HUES48 (cell line): ENCODE measurements at regions not wholly inside any gene's neighbourhood (a gene's known extent, or its start where the extent isn't known, plus 50 kb on each side); places are given as distances from the start of the nearest gene placed in this dataset.
"Not testable (repeated sequence)": the region's sequence is repeated elsewhere in the genome, so short reads cannot be mapped to it uniquely, and the experiment has no call there.

Experiments used
- H3K27ac ChIP-seq: one replicate; pipeline ENCODE4 v1.7.0; 2013; ENCODE audit warnings: low read depth, low read length, inconsistent platforms
- H3K27me3 ChIP-seq: 2 replicates; pipeline ENCODE4 v1.6.1; 2013; ENCODE audit warnings: mild to moderate bottlenecking, low read length; ENCODE audit not compliant: control insufficient read depth, insufficient read depth
- H3K36me3 ChIP-seq: 2 replicates; pipeline ENCODE4 v1.6.1; 2013; ENCODE audit warnings: low read length; ENCODE audit not compliant: control insufficient read depth, insufficient read depth
- H3K4me1 ChIP-seq: 2 replicates; pipeline ENCODE4 v1.6.1; 2013; ENCODE audit warnings: mild to moderate bottlenecking, low read length; ENCODE audit not compliant: control insufficient read depth, insufficient read depth
- H3K4me3 ChIP-seq: 2 replicates; pipeline ENCODE4 v1.5.1; 2013; ENCODE audit warnings: mild to moderate bottlenecking, low read depth, low read length
- H3K9ac ChIP-seq: 2 replicates; pipeline ENCODE4 v1.6.1; 2013; ENCODE audit warnings: mild to moderate bottlenecking, low read depth, low read length, moderate library complexity
- H3K9me3 ChIP-seq: 2 replicates; pipeline ENCODE4 v1.6.1; 2013; ENCODE audit warnings: low read length; ENCODE audit not compliant: control insufficient read depth, insufficient read depth

DNA sequence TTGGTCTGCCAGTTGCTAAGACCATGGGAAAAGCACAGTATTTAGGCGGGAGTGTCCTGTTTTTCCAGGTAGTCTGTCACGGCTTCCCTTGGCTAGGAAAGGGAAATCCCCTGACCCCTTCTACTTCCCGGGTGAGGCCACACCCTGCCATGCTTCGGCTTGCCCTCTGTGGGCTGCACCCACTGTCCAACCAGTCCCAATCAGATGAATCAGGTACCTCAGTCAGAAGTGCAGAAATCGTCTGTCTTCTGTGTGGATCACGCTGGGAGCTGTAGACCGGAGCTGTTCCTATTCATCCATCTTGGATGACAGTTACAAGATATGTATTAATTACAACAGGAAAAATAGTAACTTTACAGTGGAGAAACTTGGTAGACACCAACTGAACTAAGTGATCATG lies 188.2 kb downstream of the TPBG start:
- no peak overlapping the region for H3K9ac ChIP-seq
- no peaks in the 10 kb centered on the region for H3K4me1 ChIP-seq
- H3K27me3 ChIP-seq, result no peaks in the 10 kb centered on the region
- H3K9me3 ChIP-seq, result no peaks in the 10 kb centered on the region
- H3K4me3 ChIP-seq, result no peak overlapping the region
- no peak overlapping the region for H3K27ac ChIP-seq
- no peaks in the 10 kb centered on the region for H3K36me3 ChIP-seq

GRCh38 chr6:82553863-82554531 lies 190.4 kb downstream of the TPBG start:
- Histone ChIP-seq H3K36me3 (no peaks in the 10 kb centered on the region), H3K4me3 (no peak overlapping the region), H3K4me1 (no peaks in the 10 kb centered on the region), H3K27ac (no peak overlapping the region), H3K27me3 (no peaks in the 10 kb centered on the region), H3K9ac (no peak overlapping the region), H3K9me3 (no peaks in the 10 kb centered on the region)

DNA sequence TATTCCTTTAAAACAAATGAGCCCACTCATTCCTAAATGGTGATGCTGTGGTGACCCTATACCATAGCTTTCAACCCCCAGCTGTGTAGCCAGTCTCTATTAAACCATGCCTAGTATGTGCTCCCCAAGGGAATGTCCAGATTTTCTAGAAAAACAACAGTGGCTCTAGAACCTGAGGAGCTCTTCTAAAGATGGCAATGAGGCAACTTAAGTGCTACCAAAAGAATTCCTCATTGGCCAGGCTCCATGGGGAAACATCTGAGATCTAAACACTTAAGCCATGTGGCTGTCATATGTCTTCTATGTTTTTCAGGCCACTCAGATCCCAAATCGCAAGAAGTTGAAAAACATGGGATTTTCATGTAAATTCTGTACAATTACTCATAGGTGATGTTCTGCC lies 191.0 kb downstream of the TPBG start:
- no peaks in the 10 kb centered on the region for H3K9me3 ChIP-seq
- H3K27ac ChIP-seq, result no peak overlapping the region
- H3K27me3 ChIP-seq, result no peaks in the 10 kb centered on the region
- H3K4me3 ChIP-seq, result no peak overlapping the region
- H3K4me1 ChIP-seq, result no peaks in the 10 kb centered on the region
- no peaks in the 10 kb centered on the region for H3K36me3 ChIP-seq
- H3K9ac ChIP-seq, result no peak overlapping the region

GRCh38 chr6:82555801-82556200 lies 192.2 kb downstream of the TPBG start:
- H3K4me3 ChIP-seq, result no peak overlapping the region
- no peaks in the 10 kb centered on the region for H3K9me3 ChIP-seq
- H3K4me1 ChIP-seq, result no peaks in the 10 kb centered on the region
- no peaks in the 10 kb centered on the region for H3K27me3 ChIP-seq
- no peaks in the 10 kb centered on the region for H3K36me3 ChIP-seq
- H3K27ac ChIP-seq, result no peak overlapping the region
- H3K9ac ChIP-seq, result no peak overlapping the region

DNA sequence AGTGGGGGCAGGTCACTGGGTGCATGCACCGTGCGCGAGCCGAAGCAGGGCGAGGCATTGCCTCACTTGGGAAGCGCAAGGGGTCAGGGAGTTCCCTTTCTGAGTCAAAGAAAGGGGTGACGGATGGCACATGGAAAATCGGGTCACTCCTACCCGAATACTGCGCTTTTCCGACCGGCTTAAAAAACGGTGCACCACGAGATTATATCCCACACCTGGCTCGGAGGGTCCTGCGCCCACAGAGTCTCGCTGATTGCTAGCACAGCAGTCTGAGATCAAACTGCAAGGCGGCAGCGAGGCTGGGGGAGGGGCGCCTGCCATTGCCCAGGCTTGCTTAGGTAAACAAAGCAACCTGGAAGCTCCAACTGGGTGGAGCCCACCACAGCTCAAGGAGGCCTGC lies 194.9 kb downstream of the TPBG start:
- not testable (repeated sequence) for H3K36me3 ChIP-seq, H3K27me3 ChIP-seq, H3K9me3 ChIP-seq, H3K4me1 ChIP-seq, H3K4me3 ChIP-seq, H3K9ac ChIP-seq, H3K27ac ChIP-seq

DNA sequence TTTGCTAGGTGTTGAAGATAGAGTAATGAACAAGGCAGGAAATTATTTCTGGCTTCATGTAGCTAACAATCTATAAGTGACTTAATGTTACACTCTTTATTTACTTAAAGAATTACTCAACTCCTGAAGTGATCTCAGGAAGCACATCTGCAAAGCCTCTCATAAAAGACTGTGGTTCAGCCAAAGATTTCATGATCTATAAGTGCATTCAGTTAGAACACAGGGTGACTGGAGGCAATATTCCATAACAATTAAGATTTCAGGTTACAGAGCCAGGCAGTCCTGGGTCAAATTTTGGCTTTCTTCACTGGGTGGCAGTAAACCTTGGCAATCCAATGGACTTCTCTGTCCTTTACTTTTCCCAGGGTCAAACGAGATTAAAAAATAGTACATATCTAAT lies 204.0 kb downstream of the TPBG start:
- Histone ChIP-seq H3K27ac (no peak overlapping the region), H3K4me1 (peaks cover 5% of the 10 kb centered on the region), H3K27me3 (no peaks in the 10 kb centered on the region), H3K9ac (no peak overlapping the region), H3K9me3 (no peaks in the 10 kb centered on the region), H3K4me3 (no peak overlapping the region), H3K36me3 (no peaks in the 10 kb centered on the region)

DNA sequence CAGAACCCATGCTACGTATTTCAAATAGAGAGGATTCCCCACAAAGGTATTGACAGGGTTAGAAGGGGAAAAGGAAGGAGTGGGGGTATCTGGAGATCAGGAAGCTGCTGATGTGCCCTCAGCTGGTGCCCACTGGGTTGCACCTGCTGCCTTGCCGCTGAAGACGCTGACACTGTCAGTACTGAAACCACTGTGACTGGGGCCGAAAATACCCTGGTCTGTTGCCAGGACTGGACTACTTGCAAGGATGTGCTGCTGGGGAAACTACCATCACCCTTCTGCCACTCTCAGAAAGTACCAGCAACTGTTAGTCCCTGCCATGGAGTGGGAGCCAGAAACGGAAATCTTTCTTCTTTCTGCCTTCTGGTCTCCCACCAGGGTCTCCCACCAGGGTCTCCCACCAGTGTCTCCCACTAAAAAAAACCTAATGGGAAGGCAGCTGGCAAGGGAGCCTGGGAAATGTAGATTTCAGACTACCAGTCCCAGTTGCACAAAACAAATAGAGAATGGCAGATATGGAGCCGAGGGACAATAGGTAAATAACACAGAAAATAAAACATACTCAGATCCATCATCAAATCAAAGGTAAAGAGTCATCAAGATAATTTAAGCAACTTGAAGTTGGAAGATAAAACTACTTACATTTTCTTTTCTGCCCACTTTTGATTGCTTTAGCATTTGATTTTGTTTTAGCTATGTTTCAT lies 204.8 kb downstream of the TPBG start:
- Histone ChIP-seq H3K9me3 (no peaks in the 10 kb centered on the region), H3K27ac (no peak overlapping the region), H3K9ac (no peak overlapping the region), H3K4me1 (peaks cover 5% of the 10 kb centered on the region), H3K36me3 (no peaks in the 10 kb centered on the region), H3K4me3 (no peak overlapping the region), H3K27me3 (no peaks in the 10 kb centered on the region)

- Histone ChIP-seq H3K9ac (no peak overlapping the region), H3K36me3 (no peaks in the 10 kb centered on the region), H3K27ac (no peak overlapping the region), H3K4me3 (no peak overlapping the region), H3K27me3 (no peaks in the 10 kb centered on the region), H3K4me1 (peaks cover 5% of the 10 kb centered on the region), H3K9me3 (no peaks in the 10 kb centered on the region)
These were observed 205.4 kb downstream of the TPBG start for GRCh38 chr6:82569022-82569421.

DNA sequence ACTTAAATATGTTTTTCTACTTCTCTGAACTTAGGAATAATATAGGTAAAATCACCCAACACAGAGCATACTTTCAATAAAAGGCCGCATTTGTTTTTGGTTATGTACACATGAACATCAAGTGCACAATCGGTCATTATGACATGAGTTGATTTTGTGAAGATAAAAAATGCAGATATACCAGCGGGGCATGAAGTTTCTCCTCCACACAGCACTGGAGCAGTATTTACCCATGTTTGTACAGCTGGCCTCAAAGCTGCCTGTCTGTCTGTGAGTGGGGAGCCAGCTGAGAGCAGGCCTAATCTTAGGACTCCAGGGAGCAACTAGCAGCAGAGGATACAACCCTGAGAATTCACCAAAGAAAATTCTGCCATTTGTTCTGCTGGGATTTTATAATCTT lies 206.5 kb downstream of the TPBG start:
- H3K27me3 ChIP-seq, result no peaks in the 10 kb centered on the region
- no peaks in the 10 kb centered on the region for H3K36me3 ChIP-seq
- no peaks in the 10 kb centered on the region for H3K9me3 ChIP-seq
- H3K27ac ChIP-seq, result no peak overlapping the region
- H3K4me3 ChIP-seq, result no peak overlapping the region
- H3K9ac ChIP-seq, result no peak overlapping the region
- peaks cover 5% of the 10 kb centered on the region for H3K4me1 ChIP-seq

DNA sequence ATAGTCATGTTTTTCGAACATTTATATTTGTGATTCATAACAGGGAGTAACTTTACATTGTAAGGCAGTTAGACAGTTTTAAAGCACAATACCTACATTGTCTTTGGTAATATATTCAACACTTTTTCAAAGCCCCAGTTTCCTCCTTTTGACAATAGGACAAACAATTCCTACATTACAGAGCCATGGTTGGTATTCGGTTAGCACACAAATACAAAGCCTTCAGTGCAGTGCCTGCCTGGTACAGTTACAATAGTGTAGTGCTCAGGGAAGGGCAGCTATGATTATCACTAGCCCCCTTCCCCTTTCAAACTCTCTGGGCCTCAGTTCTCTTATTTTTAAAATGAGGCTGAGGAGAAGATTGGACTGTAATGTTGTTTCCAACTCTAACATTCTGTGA lies 207.8 kb downstream of the TPBG start:
- Histone ChIP-seq H3K4me1 (peaks cover 5% of the 10 kb centered on the region), H3K9ac (no peak overlapping the region), H3K27me3 (no peaks in the 10 kb centered on the region), H3K27ac (no peak overlapping the region), H3K36me3 (no peaks in the 10 kb centered on the region), H3K9me3 (peaks cover 9% of the 10 kb centered on the region; the same call in 1 of the 2 replicates), H3K4me3 (no peak overlapping the region)

DNA sequence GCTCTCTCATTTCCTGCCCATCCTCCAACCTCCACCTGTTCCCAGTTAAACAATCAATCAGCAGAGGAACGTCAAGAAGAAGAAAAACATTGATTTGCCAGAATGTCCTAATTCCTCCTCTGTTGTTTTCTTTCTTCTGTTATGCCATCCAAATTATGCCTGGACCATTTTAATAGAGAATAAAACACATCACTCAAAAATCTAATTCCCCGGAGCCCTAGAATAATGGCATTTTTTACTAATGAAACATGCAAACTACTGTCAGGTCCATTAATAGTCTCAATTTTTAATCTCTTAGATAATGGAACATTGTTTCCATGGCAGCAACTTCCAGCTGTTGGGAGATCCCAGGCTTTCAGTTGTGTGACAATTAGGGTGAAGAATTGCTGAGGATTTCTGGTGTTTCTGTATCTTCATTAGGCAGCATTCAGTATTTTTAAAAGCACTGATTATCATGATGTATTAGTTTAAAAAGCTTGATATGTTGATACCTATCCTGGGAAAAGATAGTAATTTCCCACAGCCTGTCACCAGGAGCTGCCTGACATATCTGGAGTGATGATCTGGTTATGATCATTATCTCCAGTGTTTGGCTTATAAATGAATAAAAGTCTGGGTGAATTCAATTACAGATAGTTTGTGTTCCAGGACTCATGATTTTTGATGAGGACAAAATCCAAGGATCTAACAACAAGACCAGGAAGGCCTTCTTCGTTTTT lies 209.8 kb downstream of the TPBG start:
- H3K4me1 ChIP-seq, result peaks cover 5% of the 10 kb centered on the region
- H3K27me3 ChIP-seq, result no peaks in the 10 kb centered on the region
- no peak overlapping the region for H3K27ac ChIP-seq
- H3K9me3 ChIP-seq, result peaks cover 9% of the 10 kb centered on the region; the same call in 1 of the 2 replicates
- H3K36me3 ChIP-seq, result no peaks in the 10 kb centered on the region
- H3K9ac ChIP-seq, result no peak overlapping the region
- no peak overlapping the region for H3K4me3 ChIP-seq
